Smooth muscle cell of the brain vasculature (primary cell): ENCODE measurements at regions not wholly inside any gene's neighbourhood (a gene's known extent, or its start where the extent isn't known, plus 50 kb on each side); places are given as distances from the start of the nearest gene placed in this dataset.
"Not testable (repeated sequence)": the region's sequence is repeated elsewhere in the genome, so short reads cannot be mapped to it uniquely, and the experiment has no call there.

Source experiments
- DNase-seq: peaks from one replicate; pipeline ENCODE4 v3.0.0-alpha.2; 2012; ENCODE audit warnings: low read depth, low spot score

DNA sequence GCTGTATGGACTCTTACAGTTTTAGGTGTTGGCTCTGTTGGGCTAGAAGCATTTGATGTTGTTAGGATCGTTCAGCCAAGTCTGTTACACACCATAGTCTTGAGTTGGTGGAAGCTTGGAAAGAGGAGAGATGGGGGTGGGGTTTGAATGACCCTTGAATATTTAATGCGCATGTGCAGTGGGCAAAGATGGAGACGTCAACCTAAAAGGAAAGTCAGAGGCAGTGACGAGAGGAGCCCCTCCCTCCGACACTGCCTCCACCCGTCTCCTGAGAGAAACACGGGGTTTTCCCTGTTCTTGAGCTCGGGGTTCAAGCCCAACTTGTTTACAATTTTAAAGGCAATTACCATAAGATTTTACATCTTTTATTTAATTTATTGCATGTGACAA is 311.4 kb downstream of the SHQ1 start:
- DNase-seq = no peak

DNA sequence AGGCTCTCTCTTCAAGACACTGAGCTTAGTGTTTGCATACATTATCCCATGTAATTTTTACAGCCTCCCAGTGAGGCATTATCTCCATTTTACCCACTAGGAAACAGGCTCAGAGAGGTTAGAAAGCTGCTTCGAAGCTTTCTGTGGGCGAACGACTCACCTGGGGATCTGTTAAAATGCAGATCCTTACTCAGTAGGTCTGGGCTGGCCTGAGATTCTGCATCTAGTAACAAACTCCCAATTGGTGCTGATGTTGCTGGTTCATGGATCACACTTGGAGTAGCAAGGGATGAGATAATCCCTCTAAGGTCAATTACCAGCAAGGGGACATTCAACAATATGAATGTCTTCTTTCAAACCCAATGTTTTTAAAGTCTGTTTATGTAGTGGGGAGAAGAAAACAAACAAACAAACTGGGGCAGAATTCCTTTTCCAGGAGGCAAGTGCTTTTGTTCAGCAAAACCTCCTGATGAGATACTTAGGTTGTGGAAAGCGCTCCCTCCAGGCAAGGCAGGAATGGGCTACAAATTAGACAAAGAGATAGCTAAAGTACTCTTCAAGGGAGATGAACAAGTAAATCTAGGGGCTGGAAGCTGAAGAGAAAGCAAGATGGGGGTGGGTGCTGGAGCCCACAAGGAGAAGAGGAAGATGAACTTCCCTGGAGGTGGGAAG is 311.9 kb downstream of the SHQ1 start:
- no peak for DNase-seq

DNA sequence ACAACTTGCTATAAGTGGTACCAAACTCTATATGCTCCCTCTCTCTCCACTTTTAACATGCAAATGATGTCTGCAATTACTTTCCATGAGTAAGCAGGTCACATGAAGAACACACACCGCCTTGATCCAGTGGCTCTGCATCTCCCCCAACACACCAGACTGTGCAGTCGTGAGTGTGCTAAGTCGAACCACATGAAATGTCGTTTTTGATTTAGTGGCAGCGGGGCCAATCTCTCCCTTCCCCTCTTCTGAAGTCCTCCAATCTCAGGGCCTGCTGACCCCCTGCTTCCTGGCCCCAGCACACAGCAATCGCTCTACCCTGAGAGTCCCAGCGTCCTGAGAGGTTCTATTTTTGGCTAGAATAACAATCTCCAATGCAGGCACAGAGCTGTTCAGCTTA is 312.5 kb downstream of the SHQ1 start:
- DNase-seq = no peak

DNA sequence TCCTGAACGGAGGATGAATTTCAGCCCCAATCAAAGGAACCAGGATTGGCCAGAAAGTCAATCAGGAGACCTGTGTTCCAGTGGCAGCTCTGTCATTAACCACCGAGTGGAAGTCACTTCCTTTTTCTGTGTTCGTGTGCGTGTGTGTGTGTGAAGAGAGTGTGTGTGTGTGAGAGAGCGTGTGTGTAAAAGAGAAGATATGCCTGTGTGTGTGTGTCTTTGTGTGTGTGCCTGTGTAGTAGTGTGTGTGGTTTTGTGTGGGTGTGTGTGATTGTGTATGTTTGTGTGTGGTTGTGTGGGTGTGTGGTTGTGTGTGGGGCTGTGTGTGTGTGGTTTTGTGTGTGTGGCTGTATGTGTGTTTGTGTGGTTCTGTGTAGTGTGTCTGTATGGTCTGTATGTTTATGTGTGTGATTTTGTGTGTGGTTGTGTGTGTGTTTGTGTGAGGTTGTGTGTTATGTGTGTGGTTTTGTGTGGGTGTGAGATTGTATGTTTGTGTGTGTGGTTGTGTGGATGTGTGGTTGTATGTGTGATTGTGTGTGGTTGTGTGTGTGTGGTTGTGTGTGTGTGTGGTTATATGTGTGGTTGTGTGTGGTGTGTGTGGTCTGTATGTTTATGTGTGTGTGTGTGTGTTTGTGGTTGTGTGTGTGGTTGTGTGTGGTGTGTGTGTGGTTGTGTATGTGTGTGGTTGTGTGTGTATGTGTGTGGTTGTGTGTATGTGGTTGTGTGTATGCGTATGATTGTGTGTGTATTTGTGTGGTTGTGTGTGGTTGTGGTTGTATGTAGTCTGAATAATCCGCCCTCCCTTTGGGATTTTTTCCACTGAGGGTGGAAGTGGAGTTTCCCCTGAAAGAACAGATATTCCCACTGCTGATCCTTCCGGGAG is 314.4 kb downstream of the SHQ1 start:
- no peak for DNase-seq

DNA sequence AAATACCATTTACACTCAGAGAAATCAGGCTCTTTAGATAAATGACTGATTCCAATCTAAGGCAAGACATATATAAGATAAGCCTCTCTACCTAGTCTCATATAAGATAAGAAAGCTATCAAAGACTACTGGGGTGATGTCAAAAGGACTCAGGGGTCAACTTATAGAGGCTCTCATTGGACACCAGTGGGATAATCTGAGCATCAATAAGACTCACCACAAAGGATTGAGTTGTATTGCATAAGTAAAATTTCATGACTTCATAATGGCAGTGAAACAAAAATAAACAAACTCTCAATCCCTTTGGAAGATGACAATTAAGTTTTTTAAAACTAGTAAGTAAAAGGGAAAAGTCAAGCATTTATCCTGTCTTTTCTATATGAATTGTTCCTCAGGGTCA is 317.8 kb downstream of the SHQ1 start:
- DNase-seq = no peak

DNA sequence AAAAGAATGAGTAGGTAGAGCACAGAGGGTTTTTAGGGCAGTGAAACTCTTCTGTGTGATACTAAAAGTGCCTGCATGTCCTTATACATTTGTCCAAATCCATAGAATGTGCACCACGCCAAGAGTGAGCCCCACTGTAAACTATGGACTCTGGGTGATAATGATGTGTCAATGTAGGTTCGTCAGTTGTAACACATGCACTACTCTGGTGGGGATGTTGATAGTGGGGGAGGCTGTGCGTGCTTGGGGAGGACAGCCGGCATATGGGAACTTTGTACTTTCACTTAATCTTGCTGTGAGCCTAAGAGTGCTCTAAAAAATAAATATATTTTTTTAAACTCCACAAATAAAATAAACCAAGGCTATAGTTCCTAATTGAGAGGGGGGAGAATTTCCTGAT is 319.2 kb downstream of the SHQ1 start:
- DNase-seq = no peak

DNA sequence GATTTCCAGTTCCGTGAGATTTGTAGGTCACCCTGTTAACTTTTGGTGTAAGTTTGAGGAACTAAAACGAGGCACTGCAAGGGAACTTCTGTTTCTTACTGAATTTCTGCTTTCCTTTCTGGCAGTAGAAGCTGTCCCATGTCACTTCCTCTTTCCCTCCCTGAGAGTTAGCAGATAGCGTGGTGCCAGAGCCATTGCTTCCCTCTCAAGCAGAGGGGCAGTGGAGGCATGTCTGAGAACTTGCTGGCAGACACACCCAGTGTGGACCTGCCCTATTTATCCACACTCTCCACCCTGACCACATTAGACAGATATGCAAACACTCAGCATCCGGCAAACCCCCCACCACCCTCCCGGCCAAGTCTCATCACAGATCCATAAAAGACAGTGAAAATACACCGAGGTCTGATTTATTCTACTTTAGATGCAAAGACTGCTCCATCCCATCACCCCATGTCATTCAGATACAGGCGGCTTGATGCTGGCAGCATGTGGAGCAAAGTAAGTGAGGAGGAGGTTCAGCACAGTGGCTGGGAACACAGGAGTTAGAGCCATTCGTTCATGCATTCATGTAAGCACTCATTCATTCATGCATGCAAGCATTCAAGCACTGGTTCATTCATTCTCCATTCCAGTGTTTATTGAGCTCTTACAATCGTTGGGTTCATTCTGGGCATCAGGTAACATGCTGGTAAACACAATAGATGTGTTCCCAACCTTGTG is 324.7 kb downstream of the SHQ1 start:
- no peak for DNase-seq

DNA sequence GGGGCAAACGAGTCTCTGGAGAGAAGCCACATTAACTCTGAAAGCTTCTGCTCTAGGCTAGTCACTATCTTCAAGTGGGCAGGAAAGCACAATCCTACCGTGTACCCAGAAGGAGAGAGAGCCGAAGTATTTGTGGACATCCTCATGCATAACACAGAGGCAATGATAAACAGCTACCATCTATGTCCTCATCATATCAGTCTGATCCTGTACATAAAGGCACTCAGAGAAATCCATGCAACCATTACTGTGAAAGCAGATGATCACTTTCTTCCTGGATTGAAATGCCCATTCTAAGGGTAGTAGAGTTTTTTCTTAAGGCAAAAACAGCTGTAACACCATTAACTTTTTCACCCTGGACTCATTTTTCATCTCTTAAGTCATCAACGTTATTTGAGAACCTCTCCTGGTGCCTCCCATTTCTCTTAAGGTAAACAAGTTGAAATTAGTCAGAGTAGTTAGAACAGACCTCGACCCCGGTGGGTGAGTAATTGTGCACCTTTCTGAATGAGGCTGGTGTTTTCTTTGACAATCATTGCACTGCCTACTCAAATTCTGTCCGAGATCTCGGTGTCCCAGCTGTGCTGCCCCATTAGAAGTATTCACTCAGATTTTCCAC is 327.4 kb downstream of the SHQ1 start:
- DNase-seq = no peak

DNA sequence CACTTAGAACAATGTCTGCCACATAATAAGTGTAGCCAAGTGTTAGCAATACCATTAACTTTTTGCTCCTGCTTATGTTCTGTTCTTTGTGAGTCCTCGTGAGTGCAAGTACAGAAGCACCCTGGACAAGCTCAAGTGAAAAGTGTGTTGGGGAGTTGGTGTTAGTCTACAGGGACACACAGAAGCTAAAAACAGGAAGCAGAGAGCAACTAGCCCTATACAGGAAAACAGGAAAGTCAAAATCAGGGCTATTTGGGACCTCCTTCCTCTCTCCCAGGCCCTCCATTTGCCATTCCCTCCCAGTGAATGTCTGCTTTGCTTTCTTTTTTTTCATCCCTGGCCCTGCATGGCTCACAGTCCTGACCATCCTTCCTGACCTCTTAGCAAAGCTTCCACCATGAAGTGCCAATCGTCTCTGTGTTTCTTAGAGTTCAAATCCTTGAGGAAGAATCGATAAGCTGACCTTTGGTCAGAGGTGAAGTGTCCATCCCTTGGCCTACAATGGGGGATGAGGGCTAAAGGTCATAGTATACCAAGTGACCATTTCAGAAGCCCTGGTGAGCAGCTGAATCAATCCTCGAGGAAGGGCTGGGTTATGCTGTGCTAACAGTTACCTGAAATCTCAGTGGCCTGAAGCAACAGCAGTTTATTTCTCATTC is 328.2 kb downstream of the SHQ1 start:
- no peak for DNase-seq

DNA sequence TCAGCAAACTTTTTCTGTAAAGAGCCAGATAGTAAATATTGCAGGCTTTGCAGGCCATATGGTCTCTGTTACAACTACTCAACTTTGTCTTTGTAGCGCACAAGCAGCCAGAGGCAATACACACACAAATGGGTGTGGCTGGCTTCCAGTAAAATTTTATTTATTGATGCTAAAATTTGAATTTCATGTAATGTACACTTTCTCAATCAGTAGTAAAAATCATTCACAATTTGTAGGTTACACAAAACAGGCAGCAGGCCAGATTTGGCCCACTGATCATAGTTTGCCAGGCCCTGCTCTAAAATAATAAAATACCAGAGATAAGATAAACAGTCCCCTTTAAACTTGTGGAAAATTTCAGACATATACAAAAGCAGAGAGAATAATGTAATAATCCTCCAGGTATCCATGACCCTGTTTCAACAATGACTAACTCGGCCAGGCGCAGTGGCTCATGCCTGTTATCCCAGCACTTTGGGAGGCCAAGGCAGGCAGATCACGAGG is 330.3 kb downstream of the SHQ1 start:
- DNase-seq = no peak

DNA sequence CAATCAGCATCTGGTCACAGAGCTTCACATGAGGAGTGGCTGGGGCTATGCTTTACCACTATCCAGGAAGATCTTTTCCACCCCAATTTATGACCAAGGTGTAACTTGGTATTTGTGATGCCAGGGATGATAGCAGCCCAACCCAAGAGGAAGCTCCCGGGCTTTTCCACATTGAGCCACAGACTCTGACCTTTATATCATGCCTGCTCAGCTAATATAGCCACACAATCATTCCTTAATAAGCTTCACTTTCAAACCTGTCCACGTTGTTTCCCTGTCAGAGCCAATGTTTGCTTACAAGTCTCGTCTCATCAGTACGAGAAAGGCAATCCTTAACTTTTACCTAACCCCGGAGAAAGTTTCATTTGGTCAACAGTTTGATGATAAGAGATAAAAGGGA is 330.9 kb downstream of the SHQ1 start:
- DNase-seq = no peak

DNA sequence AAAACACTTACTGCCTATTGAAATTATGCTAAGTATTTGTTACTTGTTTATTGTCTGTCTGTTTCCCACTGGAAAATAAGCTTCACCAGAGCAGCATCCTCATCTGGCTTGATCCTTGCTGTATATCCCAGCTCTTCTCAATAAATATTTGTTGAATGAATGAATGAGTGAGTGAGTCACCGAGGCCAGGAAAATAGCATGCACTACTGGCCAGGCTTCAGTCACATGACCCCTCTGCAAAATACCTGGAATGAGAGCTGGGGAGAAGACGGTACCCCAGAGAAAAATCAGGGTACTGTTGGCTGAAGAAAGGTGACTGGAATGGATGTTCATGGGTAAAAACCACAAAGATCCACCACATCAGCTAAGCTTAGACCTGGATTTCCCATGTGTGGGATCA is 331.9 kb downstream of the SHQ1 start:
- DNase-seq = no peak

DNA sequence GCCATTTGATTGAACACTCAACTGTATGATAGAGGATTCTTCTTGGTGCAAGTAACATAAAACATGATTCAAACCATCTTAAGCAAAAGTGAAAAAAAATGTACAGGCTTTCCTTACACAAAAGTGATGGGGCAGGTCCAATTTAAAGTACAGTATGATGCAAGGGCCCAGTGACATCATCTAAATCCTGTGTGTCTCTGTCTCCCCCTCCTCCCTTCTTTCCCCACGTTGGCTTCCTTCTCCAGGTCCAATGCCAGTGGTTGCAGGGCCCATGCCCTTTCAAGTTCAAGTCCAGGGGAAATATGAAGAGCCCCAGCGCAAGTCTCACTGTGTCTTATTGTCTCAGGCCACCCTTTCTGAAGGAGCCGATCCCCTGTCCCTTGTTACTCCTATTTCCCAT is 332.3 kb downstream of the SHQ1 start:
- DNase-seq = no peak

DNA sequence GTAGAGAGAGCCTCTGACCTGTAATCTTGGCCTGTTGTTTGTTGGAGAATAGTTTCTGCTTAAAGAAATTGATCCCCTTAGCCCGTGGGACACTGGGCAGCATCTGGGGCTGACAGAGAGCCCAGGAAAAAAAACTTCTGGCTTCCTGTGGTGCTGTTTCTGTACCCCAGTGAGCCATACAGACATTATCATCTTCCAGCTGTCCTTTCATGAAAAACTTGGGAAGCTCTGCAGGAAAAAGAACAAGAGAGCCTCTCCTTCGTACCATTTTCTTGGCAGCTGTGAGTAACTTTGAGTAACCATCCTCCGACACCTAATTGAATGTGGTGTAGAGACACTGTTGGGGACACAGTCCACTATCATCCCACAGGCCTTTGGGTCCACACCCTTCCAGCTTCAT is 333.0 kb downstream of the SHQ1 start:
- no peak for DNase-seq

DNA sequence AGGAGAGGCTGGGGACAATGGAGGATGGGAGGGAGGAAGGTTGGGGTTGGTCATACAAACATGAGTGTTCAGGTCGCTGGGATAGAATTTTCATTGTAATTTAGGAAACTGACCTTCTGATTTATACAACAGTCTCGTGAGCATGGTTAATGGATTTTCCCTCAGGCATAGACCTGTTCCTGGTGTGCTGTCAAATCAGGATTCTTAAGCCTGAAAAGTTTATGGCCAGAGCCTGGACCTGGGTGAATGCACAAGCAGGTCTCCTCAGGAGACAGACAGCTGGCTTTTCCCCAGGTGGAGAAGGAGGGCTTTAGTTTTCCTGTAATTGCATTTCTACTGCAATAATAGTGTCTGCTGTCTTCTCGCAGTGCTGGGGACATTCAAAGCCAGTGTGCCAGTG is 338.0 kb downstream of the SHQ1 start:
- DNase-seq = no peak

DNA sequence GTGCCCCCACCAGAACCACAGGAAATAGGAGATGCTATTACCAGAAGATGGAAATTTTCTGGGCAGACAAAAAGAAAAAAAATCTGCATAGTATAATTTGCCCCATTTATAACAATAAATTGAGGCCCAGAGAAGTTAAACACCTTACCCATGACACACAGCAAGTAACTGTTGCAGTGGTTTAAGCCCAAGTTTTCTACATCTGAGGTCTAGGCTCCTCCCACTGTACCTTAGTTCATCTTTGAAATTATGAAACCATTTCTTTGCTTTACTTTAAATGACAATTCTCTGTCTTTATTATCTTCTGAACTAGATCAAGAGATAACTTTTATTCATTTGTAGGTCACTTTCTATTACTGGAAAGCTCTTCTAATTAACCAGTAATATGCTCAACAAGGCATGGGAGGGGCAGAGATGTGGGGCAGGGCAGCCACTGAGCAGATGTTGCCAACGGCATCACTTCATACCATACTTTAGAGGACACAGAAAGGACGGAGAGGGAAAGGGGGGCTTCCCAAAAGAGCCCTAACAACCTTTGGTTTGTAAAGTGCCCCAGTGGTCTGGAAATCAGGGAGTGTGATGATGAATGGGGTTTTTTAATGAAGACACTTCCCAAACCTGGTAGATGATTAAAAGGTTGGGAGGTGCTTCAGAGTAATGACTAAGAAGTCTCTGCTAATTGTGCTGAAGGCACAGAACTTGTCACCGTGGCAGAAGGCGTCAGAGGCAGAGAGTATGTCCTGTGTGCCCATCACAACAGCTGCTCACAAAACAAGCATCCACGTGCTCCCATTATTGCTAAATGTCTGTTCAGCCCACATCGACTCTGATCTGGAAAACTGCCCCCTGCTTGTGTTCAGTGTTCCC is 342.5 kb downstream of the SHQ1 start:
- no peak for DNase-seq

DNA sequence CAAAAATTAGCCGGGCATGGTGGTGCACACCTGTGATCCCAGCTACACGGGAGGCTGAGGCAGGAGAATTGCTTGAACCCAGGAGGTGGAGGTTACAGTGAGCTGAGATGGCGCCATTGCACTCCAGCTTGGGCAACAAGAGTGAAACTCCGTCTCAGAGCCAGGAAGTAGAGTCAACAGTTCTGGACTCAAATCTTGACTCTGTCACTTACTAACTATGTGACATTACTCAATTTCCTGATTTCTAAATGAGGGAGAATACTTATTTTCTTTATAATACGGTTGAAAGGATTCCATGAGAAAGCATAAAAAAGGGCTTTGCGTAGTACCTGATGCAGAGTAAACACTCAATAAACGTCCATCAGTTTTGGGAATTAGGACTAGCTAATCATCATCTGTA is 350.7 kb downstream of the SHQ1 start:
- not testable (repeated sequence) for DNase-seq

DNA sequence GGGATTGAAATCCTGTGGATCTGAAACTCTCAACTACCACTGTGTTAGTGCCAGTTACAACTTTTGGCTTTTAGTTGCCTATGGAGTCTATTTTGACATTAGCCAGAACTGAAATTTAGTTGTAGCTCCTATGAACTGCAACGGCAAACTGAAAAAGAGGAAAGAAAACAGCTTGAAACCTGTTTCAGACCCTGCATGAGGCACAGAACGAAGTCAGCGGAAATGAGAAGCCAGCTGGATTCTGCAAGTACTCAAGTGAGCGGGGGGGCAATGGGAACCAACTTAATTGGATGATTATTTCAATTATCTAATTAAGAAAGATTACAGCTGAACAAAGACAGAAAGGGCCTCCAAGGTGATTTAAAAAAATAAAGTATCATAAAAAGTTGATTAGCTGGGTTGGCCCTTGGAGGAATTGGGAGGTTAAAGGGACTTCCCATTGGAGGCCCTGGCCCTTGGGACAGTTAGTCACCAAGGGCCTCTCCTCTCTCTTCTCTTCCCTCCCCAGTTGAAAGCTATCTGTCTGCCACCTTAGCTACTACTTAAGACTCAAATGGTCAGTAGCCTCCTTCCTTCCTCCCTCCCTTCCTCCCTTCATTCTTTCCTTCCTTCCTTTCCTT is 352.1 kb downstream of the SHQ1 start:
- no peak for DNase-seq

DNA sequence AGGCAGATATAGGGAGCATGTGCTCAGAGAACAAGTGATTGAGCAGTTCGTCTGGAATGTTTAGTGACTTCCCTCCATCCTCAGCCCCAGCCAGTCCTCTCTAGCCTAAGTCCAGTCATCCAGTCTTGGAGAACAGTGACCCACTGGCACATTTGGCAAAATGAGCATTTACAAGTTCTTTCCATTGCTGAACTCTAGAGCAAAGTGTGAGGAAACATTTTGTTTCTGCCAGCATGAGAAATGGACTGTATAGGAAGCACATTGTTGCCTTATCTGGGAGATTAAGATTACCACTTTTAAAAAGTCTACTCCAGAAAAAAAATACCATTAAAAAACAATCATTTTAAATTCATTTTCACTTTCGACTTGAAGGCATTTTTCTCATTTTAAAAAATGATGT is 353.6 kb downstream of the SHQ1 start:
- no peak for DNase-seq

DNA sequence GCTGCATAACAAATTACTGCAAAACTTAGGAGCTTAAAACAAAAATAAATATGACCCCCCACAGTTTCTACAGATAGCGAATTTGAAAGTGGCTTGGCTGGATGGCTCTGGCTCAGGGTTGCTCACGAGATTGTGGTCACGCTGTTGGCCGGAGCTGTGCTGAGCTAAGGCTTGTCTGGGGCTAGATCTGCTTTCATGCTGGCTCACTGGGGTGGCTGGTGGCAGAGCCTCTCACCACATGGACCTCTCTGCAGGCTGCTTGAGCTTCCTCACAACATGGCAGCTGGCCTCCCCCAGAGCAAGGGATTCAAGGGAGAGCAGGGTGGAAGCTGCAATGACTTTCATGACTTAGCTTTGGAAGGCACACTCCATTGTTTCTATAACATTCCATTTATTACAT is 354.1 kb downstream of the SHQ1 start:
- no peak for DNase-seq
